ENCODE measurements at regions not wholly inside any gene's neighbourhood (a gene's known extent, or its start where the extent isn't known, plus 50 kb on each side); places are given as distances from the start of the nearest gene placed in this dataset.

DNA sequence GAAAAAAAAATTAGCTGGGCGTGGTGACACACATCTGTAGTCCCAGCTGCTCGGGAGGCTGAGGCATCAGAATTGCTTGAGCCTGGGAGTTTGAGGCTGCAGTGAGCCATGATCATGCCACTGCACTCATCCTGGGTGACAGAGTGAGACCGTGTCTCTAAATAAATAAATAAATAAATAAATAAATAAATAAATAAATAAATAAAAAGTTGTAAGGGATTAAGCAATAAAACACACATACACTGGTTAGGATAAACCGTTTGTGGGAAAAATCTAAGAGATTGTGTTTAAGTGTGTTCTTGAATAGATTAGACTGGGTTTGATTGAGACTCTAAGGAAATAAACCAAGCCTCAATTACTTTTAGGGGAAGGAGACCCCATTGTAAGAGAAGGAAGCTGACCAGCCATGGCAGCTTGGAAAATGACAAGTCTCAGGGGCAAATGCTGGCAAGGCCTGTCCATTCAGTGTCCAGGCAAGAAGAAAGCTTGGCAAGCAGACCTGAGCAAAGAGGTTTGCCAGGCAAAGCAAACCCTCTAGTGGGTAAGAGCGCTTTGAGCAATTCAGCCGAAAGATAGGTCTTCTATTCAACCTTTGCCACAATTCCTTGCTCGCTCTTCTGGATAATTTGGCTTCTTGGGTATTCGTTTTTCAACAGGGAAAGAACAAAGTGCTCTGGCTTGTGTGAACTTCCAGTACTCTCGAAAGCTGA, 106.9 kb upstream of the SERBP1 start (continued):
- no peak; the same call in 1 of the 2 replicates for TF ChIP-seq GLI2 (tag by site-specific recombination; IDR thresholded peaks at IDR 0.05; ENCODE audit: borderline replicate concordance, low read depth)
- peak; percentile 96 for TF ChIP-seq ZNF140 (tag by site-specific recombination; IDR thresholded peaks at IDR 0.05)
- 0 out of 2 replicates have a peak, but pooled peaks have one; percentile 34 for TF ChIP-seq ZNF366 (tag by site-specific recombination; conservative IDR thresholded peaks at IDR 0.05)
- peak; percentile 74; the same call in 1 of the 2 replicates for TF ChIP-seq ZBTB1 (tag by site-specific recombination; IDR thresholded peaks at IDR 0.05)
- peak; percentile 56; the same call in 1 of the 2 replicates for TF ChIP-seq ZNF221 (tag by site-specific recombination; IDR thresholded peaks at IDR 0.05; ENCODE audit: borderline replicate concordance)
- peak; percentile 85 for TF ChIP-seq ZBTB11 (tag by site-specific recombination; conservative IDR thresholded peaks at IDR 0.05; ENCODE audit: low read depth)
- TF ChIP-seq REST (tag by site-specific recombination; IDR thresholded peaks at IDR 0.05), result peak; percentile 82
- peak; percentile 83 for TF ChIP-seq ZBTB8A (tag by site-specific recombination; IDR thresholded peaks at IDR 0.05)
- peak; percentile 93 for TF ChIP-seq ZNF426 (tag by site-specific recombination; IDR thresholded peaks at IDR 0.05)
- peak; percentile 60 for TF ChIP-seq ZNF629 (tag by site-specific recombination; IDR thresholded peaks at IDR 0.05)
- TF ChIP-seq ZBTB7A (tag by site-specific recombination; IDR thresholded peaks at IDR 0.05; ENCODE audit: low read depth), result no peak
- TF ChIP-seq ZNF555 (tag by site-specific recombination; conservative IDR thresholded peaks at IDR 0.05), result peak; percentile 92
- TF ChIP-seq ZNF558 (tag by site-specific recombination; IDR thresholded peaks at IDR 0.05), result peak; percentile 85
- TF ChIP-seq ZSCAN4 (tag by site-specific recombination; IDR thresholded peaks at IDR 0.05), result no peak
- TF ChIP-seq SP3 (tag by site-specific recombination; IDR thresholded peaks at IDR 0.05), result peak; percentile 34; the same call in 1 of the 2 replicates
- no peak for TF ChIP-seq ZBTB48 (tag by site-specific recombination; IDR thresholded peaks at IDR 0.05)
- peak; percentile 87 for TF ChIP-seq ZNF664 (tag by site-specific recombination; IDR thresholded peaks at IDR 0.05)
- TF ChIP-seq, protein P1, sequence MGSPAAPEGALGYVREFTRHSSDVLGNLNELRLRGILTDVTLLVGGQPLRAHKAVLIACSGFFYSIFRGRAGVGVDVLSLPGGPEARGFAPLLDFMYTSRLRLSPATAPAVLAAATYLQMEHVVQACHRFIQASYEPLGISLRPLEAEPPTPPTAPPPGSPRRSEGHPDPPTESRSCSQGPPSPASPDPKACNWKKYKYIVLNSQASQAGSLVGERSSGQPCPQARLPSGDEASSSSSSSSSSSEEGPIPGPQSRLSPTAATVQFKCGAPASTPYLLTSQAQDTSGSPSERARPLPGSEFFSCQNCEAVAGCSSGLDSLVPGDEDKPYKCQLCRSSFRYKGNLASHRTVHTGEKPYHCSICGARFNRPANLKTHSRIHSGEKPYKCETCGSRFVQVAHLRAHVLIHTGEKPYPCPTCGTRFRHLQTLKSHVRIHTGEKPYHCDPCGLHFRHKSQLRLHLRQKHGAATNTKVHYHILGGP (tag by site-specific recombination; IDR thresholded peaks at IDR 0.05), result no peak
- TF ChIP-seq ZNF777 (tag by site-specific recombination; IDR thresholded peaks at IDR 0.05; ENCODE audit: borderline replicate concordance), result no peak
- peak; percentile 92 for TF ChIP-seq ZNF433 (tag by site-specific recombination; IDR thresholded peaks at IDR 0.05; ENCODE audit: low read depth)
- TF ChIP-seq OVOL3 (tag by site-specific recombination; IDR thresholded peaks at IDR 0.05), result 0 out of 2 replicates have a peak, but pooled peaks have one; percentile 37
- no peak for TF ChIP-seq ZNF473 (tag by site-specific recombination; IDR thresholded peaks at IDR 0.05)
- 0 out of 2 replicates have a peak, but pooled peaks have one; percentile 47 for TF ChIP-seq AEBP2 (tag by site-specific recombination; IDR thresholded peaks at IDR 0.05; ENCODE audit: borderline replicate concordance)
- no peak for TF ChIP-seq WT1 (tag by site-specific recombination; IDR thresholded peaks at IDR 0.05)
- TF ChIP-seq ZNF654 (tag by site-specific recombination; IDR thresholded peaks at IDR 0.05; ENCODE audit: low read depth), result peak; percentile 42
- 0 out of 2 replicates have a peak, but pooled peaks have one; percentile 53 for TF ChIP-seq ZNF121 (tag by site-specific recombination; IDR thresholded peaks at IDR 0.05)
- TF ChIP-seq RBAK (tag by site-specific recombination; IDR thresholded peaks at IDR 0.05), result peak; percentile 75; the same call in 1 of the 2 replicates
- TF ChIP-seq ZNF560 (tag by site-specific recombination; IDR thresholded peaks at IDR 0.05; ENCODE audit: borderline replicate concordance), result peak; percentile 74; the same call in 1 of the 2 replicates

Measured in HEK293 (cell line).